ENCODE measurements at regions not wholly inside any gene's neighbourhood (a gene's known extent, or its start where the extent isn't known, plus 50 kb on each side); places are given as distances from the start of the nearest gene placed in this dataset.

DNA sequence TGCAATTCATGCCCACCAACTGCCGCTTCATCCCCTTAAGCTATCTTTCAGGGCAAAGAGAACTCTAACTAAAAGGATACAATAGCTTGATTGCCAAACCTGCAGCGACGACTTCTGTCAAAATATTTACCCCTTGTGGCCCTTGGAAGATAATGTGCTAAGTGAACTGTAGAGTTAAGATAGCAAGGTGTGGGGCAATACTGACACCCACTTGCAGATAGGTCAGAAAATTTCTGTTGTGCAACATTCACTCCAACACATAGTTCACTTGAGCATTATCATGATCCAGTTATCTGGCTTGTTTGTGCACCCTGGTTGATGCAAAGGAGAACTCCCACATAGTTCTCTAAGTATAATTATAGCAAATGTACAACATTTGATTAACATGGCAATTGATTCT lies 55.6 kb downstream of the RHOXF2B start:
- no peak overlapping the region for H3K4me3 ChIP-seq
- ATAC-seq (replicated peaks in 6 of 8): no peak
- H3K27ac ChIP-seq: no peak overlapping the region
- WGBS, 10 experiments: 14 to 80% methylated on average over 1 to 2 of the region's 3 CpGs; no CpG with 5 or more reads in 8 of the 10 experiments
- H3K4me1 ChIP-seq (replicated peaks in 1 of 2): no peaks in the 10 kb centered on the region
- in situ Hi-C loops (cut with MboI; ENCODE audit: low pct_unique_long_range_greater_than_20kb in 2 of 9, low sequenced_read_pairs in 9 of 9, unreplicated experiment in 9 of 9): no loop called here

DNA sequence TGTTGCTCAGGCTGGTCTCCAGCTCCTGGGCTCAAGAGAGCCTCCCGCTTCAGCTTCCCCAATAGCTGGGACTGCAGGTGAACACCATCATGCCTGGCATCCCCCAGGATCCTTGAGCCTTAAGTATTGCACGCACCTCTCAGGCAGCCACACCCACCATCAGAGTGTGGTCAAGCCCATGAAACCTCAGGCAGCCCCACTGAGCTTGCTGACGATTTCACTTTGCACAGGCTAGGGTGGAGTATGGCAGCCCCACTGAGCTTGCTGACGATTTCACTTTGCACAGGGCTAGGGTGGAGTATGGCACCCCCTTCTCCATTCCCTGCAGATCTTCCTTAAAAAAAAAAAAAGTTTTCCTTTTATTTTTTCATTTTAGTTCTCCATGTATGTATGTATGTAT lies 57.2 kb downstream of the RHOXF2B start:
- in situ Hi-C loops (cut with MboI; ENCODE audit: low pct_unique_long_range_greater_than_20kb in 2 of 9, low sequenced_read_pairs in 9 of 9, unreplicated experiment in 9 of 9): no loop called here
- Histone ChIP-seq H3K27ac (no peak overlapping the region), H3K4me1 (replicated peaks in 1 of 2) (peaks cover 0 to 2% of the 10 kb centered on the region in 2 donors), H3K4me3 (no peak overlapping the region)
- WGBS, 10 experiments: 37 to 100% methylated on average over 1 to 3 of the region's 4 CpGs; no CpG with 5 or more reads in 8 of the 10 experiments
- no peak for ATAC-seq (replicated peaks in 6 of 8)

DNA sequence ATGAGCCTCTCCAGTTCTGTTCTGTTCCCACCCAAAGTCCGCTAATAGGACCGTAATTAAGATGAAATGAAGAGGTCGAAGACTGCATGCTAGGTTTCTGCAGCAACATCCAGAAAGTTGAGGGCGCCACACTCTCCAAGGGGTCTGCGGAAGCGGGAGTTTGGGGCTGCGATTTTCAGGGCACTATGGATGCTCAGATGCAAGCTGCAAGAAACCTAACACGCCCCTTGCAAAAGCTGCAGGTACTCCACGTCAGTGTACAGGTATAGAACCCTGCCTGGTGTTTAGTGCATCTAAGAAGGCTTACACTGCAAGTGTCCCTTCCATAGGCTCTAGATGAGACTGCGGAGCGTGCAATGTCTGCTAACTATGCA lies 61.4 kb downstream of the RHOXF2B start:
- Histone ChIP-seq H3K4me3 (peak overlapping the region in 1 of 5 donors; percentile 24), H3K4me1 (replicated peaks in 1 of 2) (peaks cover 0 to 2% of the 10 kb centered on the region in 2 donors), H3K27ac (no peak overlapping the region)
- ATAC-seq (replicated peaks in 6 of 8): no peak
- in situ Hi-C loops (cut with MboI; ENCODE audit: low pct_unique_long_range_greater_than_20kb in 2 of 9, low sequenced_read_pairs in 9 of 9, unreplicated experiment in 9 of 9): no loop called here
- WGBS, 10 experiments: 0 to 16% methylated on average over 1 to 8 of the region's 11 CpGs; no CpG with 5 or more reads in 8 of the 10 experiments

DNA sequence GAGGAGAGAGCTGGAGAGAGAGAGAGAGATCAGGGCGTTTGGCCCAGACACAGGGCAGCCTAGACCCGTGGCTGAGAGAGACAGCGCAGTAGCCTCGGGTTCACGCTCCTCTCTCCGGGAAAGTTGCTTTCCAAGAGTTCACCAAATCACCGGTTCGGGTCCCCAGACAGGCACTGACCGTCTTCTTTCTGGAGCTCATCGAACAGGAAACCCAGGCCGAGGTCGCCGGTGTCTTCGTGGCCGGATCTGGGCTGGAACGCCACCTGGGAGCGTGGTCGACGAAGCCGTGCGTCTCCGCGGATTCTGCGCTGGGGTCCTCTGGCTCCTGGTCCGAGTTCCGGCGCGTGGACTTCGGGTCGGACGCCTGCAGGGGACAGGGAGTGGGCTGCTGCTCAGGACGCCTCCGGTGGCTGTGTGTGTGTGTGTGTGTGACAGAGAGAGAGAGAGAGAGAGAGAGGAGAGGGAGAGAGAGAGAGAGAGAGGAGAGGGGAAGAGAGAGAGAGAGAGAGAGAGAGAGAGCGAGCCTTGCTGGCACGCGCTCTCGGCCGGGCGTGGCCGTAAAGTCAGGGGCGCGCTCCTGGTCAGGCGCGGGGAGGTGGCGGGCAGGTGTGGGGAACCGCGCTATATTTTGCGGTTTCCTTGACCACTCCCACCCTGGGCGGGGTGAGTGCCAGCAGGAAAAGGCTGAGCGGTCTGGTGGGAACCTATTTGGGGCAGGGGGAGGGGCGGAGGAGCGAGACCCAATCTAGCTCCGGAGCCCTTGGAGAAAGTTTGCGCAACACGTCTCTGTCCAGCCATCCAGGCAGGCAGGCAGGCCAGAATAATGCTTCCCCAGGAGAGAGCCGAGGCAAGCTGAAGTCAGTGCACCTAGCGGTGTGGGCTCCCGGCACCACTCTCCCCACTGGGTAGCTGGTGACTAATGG lies 62.1 kb downstream of the RHOXF2B start:
- in situ Hi-C loops (cut with MboI; ENCODE audit: low pct_unique_long_range_greater_than_20kb in 2 of 9, low sequenced_read_pairs in 9 of 9, unreplicated experiment in 9 of 9): no loop called here
- H3K27ac ChIP-seq: no peak overlapping the region
- ATAC-seq (replicated peaks in 6 of 8): peak; percentile 21 to 60 (median 41)
- peaks cover 0 to 2% of the 10 kb centered on the region in 2 donors for H3K4me1 ChIP-seq (replicated peaks in 1 of 2)
- WGBS, 10 experiments: 0 to 27% (median 0%) methylated on average over 1 to 2 of the region's 58 CpGs; no CpG with 5 or more reads in 7 of the 10 experiments
- peak overlapping the region; percentile 12 to 24 (median 18) for H3K4me3 ChIP-seq

DNA sequence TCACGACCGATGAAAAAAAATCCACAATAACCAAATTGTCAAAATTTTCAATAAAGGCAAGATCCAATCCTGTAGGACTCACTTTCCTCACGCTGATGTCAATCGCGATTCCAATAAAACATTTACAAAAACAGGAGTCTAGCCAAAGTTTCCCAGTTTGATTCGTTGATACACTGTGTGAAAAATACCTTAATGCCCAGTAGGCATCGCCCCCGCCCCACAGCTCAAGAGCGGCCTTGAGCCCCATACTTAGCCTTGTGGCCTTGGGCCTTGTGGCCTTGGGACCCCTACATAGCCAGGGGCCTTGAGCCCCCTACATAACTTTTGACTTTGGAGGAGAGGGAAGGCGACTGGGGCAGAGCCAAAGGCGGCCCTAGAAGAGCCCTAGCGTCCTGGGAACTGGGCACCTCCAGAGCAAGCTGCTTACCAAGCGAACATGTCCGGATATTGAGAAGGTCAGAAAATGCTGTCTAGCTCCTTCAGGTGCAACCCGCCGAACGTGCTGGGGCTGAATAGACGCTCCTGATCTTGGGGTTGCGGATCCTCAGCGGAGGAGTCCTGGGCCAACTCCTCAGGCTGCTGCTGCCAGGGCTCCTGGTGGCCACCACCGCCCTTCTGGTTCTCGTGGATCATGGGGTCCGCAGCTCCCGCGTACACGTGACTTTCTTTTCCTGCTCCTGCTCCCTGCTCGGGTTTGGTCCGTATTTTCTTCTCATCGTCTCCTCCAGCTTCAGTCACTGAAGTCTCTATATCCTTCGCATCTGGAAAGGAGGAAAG lies 62.9 kb downstream of the RHOXF2B start:
- peak in 1 of 8 experiments; percentile 67 for ATAC-seq (replicated peaks in 6 of 8)
- in situ Hi-C loops (cut with MboI; ENCODE audit: low pct_unique_long_range_greater_than_20kb in 2 of 9, low sequenced_read_pairs in 9 of 9, unreplicated experiment in 9 of 9): no loop called here
- no peak overlapping the region for H3K27ac ChIP-seq
- H3K4me3 ChIP-seq: peak overlapping the region in 2 of 5 donors; percentile 21 to 24
- H3K4me1 ChIP-seq (replicated peaks in 1 of 2): peaks cover 0 to 2% of the 10 kb centered on the region in 2 donors
- 0 to 85% (median 23%) methylated on average over 1 to 18 of the region's 30 CpGs; no CpG with 5 or more reads in 4 of the 10 experiments for WGBS, 10 experiments

DNA sequence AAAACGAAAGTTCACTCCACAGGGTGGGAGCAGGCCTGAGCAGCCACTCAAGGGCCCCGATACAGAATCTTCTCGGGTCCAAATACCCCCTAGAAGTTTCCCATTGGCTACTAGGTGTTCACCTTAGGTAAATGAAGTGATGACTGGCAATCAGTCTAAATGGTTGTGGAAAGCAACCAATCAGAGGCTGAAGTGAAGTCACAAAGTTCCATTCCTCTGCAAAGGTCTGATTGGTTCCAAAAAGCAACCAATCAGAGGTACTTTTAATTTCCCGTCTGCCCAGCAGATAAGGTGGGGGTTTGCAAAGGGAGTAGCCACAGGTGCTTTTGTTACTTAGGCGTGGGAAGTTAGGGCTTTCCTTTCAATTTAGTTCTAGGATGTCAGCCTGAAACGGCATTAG lies 58.2 kb upstream of the NKAP start:
- no peak for ATAC-seq (replicated peaks in 6 of 8)

DNA sequence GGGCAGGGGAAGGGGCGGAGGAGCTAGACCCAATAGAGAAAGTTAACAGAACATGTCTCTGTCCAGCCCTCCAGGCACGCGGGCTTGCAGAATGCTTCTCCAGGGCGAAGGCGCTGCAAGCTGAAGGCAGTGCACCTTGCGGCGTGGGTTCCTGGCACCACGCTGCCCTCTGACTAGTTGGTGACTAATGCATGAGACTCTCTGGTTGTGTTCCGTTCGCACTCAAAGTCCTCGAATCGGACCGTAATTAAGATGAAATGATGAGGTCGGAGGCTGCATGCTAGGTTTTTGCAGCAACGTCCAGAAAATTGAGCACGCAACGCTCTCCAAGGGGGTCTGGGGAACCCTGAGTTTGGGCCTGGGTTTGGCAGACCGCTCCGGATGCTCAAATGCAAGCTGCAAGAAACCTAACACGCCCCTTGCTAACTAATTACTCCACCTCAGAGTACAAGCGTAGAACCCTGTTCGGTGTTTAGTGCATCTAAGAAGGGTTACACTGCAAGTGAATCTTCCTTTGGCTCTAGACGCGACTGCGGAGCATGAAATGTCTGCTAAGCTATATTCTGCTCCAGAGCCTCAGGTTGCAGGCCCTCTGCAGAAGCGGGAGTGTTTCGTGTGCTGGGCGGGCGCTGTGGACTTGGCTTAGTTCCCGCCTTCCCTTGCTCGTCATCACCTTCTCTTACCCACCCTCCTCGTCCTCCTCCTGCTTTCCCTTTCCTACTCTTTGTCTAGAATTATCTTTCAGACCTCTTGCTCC lies 57.1 kb upstream of the NKAP start:
- 6 to 37% (median 10%) methylated on average over 2 to 15 of the region's 32 CpGs; no CpG with 5 or more reads in 7 of the 10 experiments for WGBS, 10 experiments
- in situ Hi-C loops (cut with MboI; ENCODE audit: low pct_unique_long_range_greater_than_20kb in 2 of 9, low sequenced_read_pairs in 9 of 9, unreplicated experiment in 9 of 9): no loop called here
- Histone ChIP-seq H3K4me1 (replicated peaks in 1 of 2) (no peaks in the 10 kb centered on the region), H3K27ac (no peak overlapping the region), H3K4me3 (no peak overlapping the region)
- ATAC-seq (replicated peaks in 6 of 8): peak in 2 of 8 experiments; percentile 2 to 29

More for the DNA sequence above, 58.2 kb upstream of the NKAP start:
- no peak overlapping the region for H3K4me3 ChIP-seq
- no peak overlapping the region for H3K27ac ChIP-seq
- in situ Hi-C loops (cut with MboI; ENCODE audit: low pct_unique_long_range_greater_than_20kb in 2 of 9, low sequenced_read_pairs in 9 of 9, unreplicated experiment in 9 of 9): no loop called here
- H3K4me1 ChIP-seq (replicated peaks in 1 of 2): no peaks in the 10 kb centered on the region
- 0 to 100% (median 14%) methylated on average over 1 to 2 of the region's 6 CpGs; no CpG with 5 or more reads in 6 of the 10 experiments for WGBS, 10 experiments

DNA sequence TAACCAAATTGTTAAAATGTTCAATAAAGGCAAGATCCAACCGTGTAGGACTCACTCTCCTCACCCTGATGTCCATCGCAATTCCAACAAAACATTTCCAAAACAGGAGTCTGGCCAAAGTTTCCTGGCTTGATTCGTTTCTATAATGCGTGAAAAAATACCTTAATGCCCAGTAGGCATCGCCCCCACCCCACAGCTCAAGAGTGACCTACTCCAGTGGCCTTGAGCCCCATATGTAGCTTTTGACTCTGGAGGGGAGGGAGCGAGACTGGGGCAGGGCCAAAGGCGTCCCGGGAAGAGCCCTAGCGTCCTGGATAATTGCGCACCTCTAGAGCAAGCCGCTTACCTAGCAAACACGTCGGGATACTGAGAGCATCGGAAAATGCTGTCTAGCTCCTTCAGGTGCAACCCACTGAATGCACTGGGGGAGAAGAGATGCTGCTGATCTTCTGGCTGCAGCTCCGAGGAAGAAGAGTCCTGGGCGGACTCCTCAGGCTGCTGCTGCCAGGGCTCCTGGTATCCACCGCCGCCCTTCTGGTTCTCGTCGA lies 55.6 kb upstream of the NKAP start:
- in situ Hi-C loops (cut with MboI; ENCODE audit: low pct_unique_long_range_greater_than_20kb in 2 of 9, low sequenced_read_pairs in 9 of 9, unreplicated experiment in 9 of 9): no loop called here
- H3K4me3 ChIP-seq: no peak overlapping the region
- H3K27ac ChIP-seq: no peak overlapping the region
- no peaks in the 10 kb centered on the region for H3K4me1 ChIP-seq (replicated peaks in 1 of 2)
- 0 to 9% methylated on average over 2 to 12 of the region's 20 CpGs; no CpG with 5 or more reads in 8 of the 10 experiments for whole genome bisulfite sequencing, 10 experiments
- no peak for ATAC-seq (replicated peaks in 6 of 8)

DNA sequence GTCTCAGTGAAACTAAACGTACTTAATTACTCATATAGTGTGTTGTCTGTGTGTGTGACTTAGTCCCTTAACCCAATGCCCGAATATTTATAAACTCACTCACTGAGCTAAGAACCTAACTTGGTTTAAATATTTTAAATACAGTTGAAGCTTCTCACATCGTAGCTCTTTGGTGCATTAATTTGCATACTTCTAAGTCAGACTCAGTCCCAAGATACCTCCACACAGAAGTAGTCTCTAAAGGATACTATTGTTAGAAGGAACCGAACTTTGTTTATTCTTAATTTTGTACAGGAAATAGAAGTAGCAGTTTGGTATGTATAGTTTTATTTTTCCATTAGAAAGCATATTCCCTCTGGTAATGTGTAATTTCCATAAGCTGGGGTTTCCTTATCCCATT lies 54.0 kb upstream of the NKAP start:
- in situ Hi-C loops (cut with MboI; ENCODE audit: low pct_unique_long_range_greater_than_20kb in 2 of 9, low sequenced_read_pairs in 9 of 9, unreplicated experiment in 9 of 9): no loop called here
- H3K4me1 ChIP-seq (replicated peaks in 1 of 2): no peaks in the 10 kb centered on the region
- no peak for ATAC-seq (replicated peaks in 6 of 8)
- 0 to 33% (median 0%) methylated on average over 1 to 3 of the region's 4 CpGs; no CpG with 5 or more reads in 6 of the 10 experiments for WGBS, 10 experiments
- H3K27ac ChIP-seq: no peak overlapping the region
- H3K4me3 ChIP-seq: no peak overlapping the region

DNA sequence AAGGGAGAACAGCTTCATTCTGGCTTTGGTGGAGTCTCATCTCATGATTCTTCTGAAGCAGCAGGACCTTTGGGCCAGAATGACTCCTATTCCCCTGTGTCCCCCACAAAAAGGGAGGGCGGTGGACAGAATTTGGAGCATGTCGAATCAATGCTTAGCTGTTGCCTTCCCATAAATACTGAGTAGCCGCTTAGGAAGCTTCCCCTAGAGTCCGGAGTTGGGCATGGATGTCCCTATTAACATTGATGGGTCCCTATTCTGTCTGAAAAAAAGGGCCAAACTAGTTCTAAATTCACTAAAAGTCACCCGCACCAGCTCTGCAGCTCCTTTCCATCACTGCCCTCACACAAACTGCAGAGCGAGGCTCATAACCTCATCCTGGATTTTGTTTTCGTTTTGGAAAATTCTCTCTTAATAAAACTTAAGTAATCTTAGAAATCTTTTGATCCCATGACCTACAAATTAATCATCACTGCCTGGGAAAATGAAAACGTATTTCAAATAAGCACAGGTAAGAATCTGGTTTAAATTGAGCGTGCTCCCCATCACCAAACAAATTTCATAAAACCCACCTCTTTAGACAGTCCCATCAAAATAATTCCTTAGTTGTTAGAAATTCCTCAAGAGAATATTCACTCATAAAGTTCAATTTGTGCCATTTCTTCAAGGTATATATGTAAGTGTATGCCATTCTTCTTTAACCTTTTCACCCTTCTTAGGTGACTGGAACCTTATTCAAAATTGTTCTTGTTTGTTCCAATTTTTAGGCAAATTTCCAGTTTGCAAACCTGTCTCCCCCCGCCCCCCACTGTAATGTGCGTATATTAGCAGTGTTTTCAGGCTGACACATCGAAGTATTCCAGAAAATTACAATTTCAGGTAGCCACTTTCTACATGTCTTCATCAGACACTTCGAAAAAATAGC lies 53.3 kb upstream of the NKAP start:
- in situ Hi-C loops (cut with MboI; ENCODE audit: low pct_unique_long_range_greater_than_20kb in 2 of 9, low sequenced_read_pairs in 9 of 9, unreplicated experiment in 9 of 9): no loop called here
- WGBS, 10 experiments: 0 to 100% (median 6%) methylated on average over 1 to 13 of the region's 13 CpGs; no CpG with 5 or more reads in 2 of the 10 experiments
- Histone ChIP-seq H3K4me1 (replicated peaks in 1 of 2) (no peaks in the 10 kb centered on the region), H3K4me3 (no peak overlapping the region), H3K27ac (no peak overlapping the region)
- ATAC-seq (replicated peaks in 6 of 8): no peak

DNA sequence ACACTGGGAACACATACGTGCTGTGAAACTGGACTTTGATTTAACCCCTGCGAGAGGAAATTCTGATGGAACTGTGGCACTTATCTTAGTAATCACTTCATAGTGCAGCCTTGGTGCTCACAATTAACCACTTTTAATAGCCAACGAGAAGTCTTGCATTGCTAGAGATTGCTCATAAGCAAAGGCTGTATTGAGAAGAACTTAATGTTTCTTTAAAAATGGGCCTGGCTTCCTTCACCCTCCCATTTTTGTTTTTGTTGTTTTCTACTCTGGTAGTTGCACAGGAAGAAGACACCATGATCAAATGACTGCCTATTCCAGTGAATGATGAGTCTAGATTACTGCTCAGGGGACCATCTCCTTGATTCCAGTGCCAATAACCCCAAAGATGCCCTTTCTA lies 52.5 kb upstream of the NKAP start:
- H3K27ac ChIP-seq: no peak overlapping the region
- in situ Hi-C loops (cut with MboI; ENCODE audit: low pct_unique_long_range_greater_than_20kb in 2 of 9, low sequenced_read_pairs in 9 of 9, unreplicated experiment in 9 of 9): no loop called here
- no peak overlapping the region for H3K4me3 ChIP-seq
- WGBS, 10 experiments: 17 to 57% methylated on average over 1 of the region's 3 CpGs; no CpG with 5 or more reads in 8 of the 10 experiments
- no peaks in the 10 kb centered on the region for H3K4me1 ChIP-seq (replicated peaks in 1 of 2)
- ATAC-seq (replicated peaks in 6 of 8): no peak
